Stomach (tissue), 8 donors: ENCODE measurements at regions not wholly inside any gene's neighbourhood (a gene's known extent, or its start where the extent isn't known, plus 50 kb on each side); places are given as distances from the start of the nearest gene placed in this dataset.

ENCODE experiments used
- DNase-seq, 2 donors: peaks; one replicate each; pipeline versions ENCODE4 v3.0.0 to v3.0.0-alpha.2; 2013 to 2019
- H3K27ac ChIP-seq, 5 donors: fragments of 200-600 bp in 4 of 5; sonication (generic) in 4 of 5; one replicate each; pipeline ENCODE4 v1.5.1; 2013 to 2019; ENCODE audit warnings: mild to moderate bottlenecking in 1 of 5, moderate library complexity in 1 of 5
- H3K27me3 ChIP-seq, 3 donors: fragments of 200-600 bp; sonication (generic); one replicate each; pipeline ENCODE4 v1.5.1; 2017 to 2019; ENCODE audit warnings: mixed run types in 1 of 3
- H3K36me3 ChIP-seq, 4 donors: fragments of 200-600 bp; sonication (generic); 1 replicate in 3 of 4; 2 replicates in 1 of 4; pipeline ENCODE4 v1.5.1; 2016 to 2019
- H3K4me1 ChIP-seq, 4 donors: fragments of 200-600 bp; sonication (generic); one replicate each; pipeline ENCODE4 v1.5.1; 2016 to 2019
- H3K4me3 ChIP-seq, 4 donors: fragments of 200-600 bp; sonication (generic) in 3 of 4; one replicate each; pipeline ENCODE4 v1.5.1; 2016 to 2019; ENCODE audit warnings: mild to moderate bottlenecking in 1 of 4
- H3K9me3 ChIP-seq, 4 donors: fragments of 200-600 bp; sonication (generic); one replicate each; pipeline ENCODE4 v1.5.1; 2016 to 2019
- CTCF ChIP-seq, 7 experiments: fragments of 450-650 bp in 4 of 7; fragments of 200-600 bp in 3 of 7; sonication (generic) in 3 of 7; IDR thresholded peaks; one replicate each; pipeline ENCODE4 v1.5.1; 2016 to 2019; ENCODE audit warnings: antibody characterized with exemption in 7 of 7, control low read depth in 2 of 7, mild to moderate bottlenecking in 1 of 7
- EP300 ChIP-seq: sonication (generic); formaldehyde crosslinking; IDR thresholded peaks from one replicate; pipeline ENCODE4 v1.6.1; 2017; ENCODE audit warnings: antibody characterized with exemption
- POLR2A ChIP-seq, 4 donors: fragments of 450-650 bp; IDR thresholded peaks; one replicate each; pipeline ENCODE4 v1.6.1; 2016; ENCODE audit warnings: antibody characterized with exemption in 4 of 4, control low read depth in 2 of 4, mild to moderate bottlenecking in 1 of 4, moderate library complexity in 1 of 4
- POLR2AphosphoS5 ChIP-seq, 3 donors: sonication (generic); formaldehyde crosslinking; IDR thresholded peaks; one replicate each; pipeline ENCODE4 v1.6.1; 2016; ENCODE audit warnings: antibody characterized with exemption in 3 of 3
- WGBS, 5 donors: extraction: QIAGEN DNeasy Blood & Tissue Kit in 3 of 5; methylation state at CpG; one replicate each; pipeline versions ENCODE4 v1.1.5 to v1.1.7; 2013 to 2018; 5-methylcytosine and 5-hydroxymethylcytosine counted together
- intact Hi-C: fragments of 100-400 bp; cut with DNase I; formaldehyde crosslinking; loops from one replicate; pipeline ENCODE4 v1.15.1; 2023; ENCODE audit warnings: low total_unique reads
- donor health status: healthy with polysubstance abuse.
- donor health status: Bipolar disorder and iron deficiency.
- donor health status: healthy.

- no peak overlapping the region for H3K27ac ChIP-seq
- H3K4me3 ChIP-seq = no peak overlapping the region
- DNase-seq = no peak
- H3K36me3 ChIP-seq = no peaks in the 10 kb centered on the region
- no peak for TF ChIP-seq EP300
- TF ChIP-seq POLR2AphosphoS5 (IDR thresholded peaks at IDR 0.05) = no peak
- TF ChIP-seq POLR2A (IDR thresholded peaks at IDR 0.05) = no peak
- no peak for TF ChIP-seq CTCF (IDR thresholded peaks at IDR 0.05)
- H3K4me1 ChIP-seq = peaks cover 6 to 23% (median 15%) of the 10 kb centered on the region in 4 donors
- intact Hi-C loops = no loop called here
- no peaks in the 10 kb centered on the region for H3K27me3 ChIP-seq
- 83 to 95% (median 90%) methylated on average over 1 of the region's 1 CpG for WGBS, 5 donors
- no peaks in the 10 kb centered on the region for H3K9me3 ChIP-seq
Observed at GRCh38 chr18:22868831-22869230, 64.3 kb upstream of the RBBP8 start.

- Histone ChIP-seq H3K27ac (peak overlapping the region in 1 of 5 donors; percentile 61), H3K27me3 (no peaks in the 10 kb centered on the region), H3K36me3 (no peaks in the 10 kb centered on the region), H3K4me3 (no peak overlapping the region), H3K9me3 (no peaks in the 10 kb centered on the region), H3K4me1 (peaks cover 6 to 27% (median 16%) of the 10 kb centered on the region in 4 donors)
- DNase-seq = no peak
- intact Hi-C loops = no loop called here
- TF ChIP-seq EP300 (no peak), CTCF (IDR thresholded peaks at IDR 0.05) (no peak), POLR2A (IDR thresholded peaks at IDR 0.05) (no peak), POLR2AphosphoS5 (IDR thresholded peaks at IDR 0.05) (no peak)
- 53 to 92% (median 55%) methylated on average over 1 of the region's 1 CpG for WGBS, 5 donors
Observed at GRCh38 chr18:22871809-22872525, 61.2 kb upstream of the RBBP8 start.

- Histone ChIP-seq H3K9me3 (no peaks in the 10 kb centered on the region), H3K36me3 (no peaks in the 10 kb centered on the region), H3K27me3 (no peaks in the 10 kb centered on the region), H3K4me3 (peak overlapping the region in 3 of 4 donors; percentile 4 to 11 (median 5)), H3K4me1 (peaks cover 6 to 27% (median 16%) of the 10 kb centered on the region in 4 donors), H3K27ac (peak overlapping the region; percentile 16 to 78 (median 60))
- TF ChIP-seq POLR2AphosphoS5 (IDR thresholded peaks at IDR 0.05) = peak in 1 of 3 donors; percentile 42
- no peak for TF ChIP-seq POLR2A (IDR thresholded peaks at IDR 0.05)
- intact Hi-C loops = no loop called here
- WGBS, 5 donors = 33 to 41% (median 38%) methylated on average over 8 of the region's 8 CpGs
- DNase-seq = peak in 1 of 2 donors; percentile 34
Observed at GRCh38 chr18:22872900-22873537, 60.1 kb upstream of the RBBP8 start.

- Histone ChIP-seq H3K4me3 (no peak overlapping the region), H3K36me3 (no peaks in the 10 kb centered on the region), H3K27me3 (no peaks in the 10 kb centered on the region), H3K9me3 (no peaks in the 10 kb centered on the region), H3K27ac (no peak overlapping the region), H3K4me1 (peaks cover 0 to 7% (median 2%) of the 10 kb centered on the region in 4 donors)
- TF ChIP-seq EP300 (no peak), POLR2AphosphoS5 (IDR thresholded peaks at IDR 0.05) (no peak), POLR2A (IDR thresholded peaks at IDR 0.05) (no peak), CTCF (IDR thresholded peaks at IDR 0.05) (no peak)
- intact Hi-C loops = no loop called here
- 30 to 59% (median 35%) methylated on average over 3 of the region's 3 CpGs for WGBS, 5 donors
- no peak for DNase-seq
Observed at GRCh38 chr18:22879293-22879692, 53.8 kb upstream of the RBBP8 start.

- TF ChIP-seq EP300 = no peak
- no peak for TF ChIP-seq POLR2A (IDR thresholded peaks at IDR 0.05)
- TF ChIP-seq CTCF (IDR thresholded peaks at IDR 0.05) = no peak
- TF ChIP-seq POLR2AphosphoS5 (IDR thresholded peaks at IDR 0.05) = no peak
- no peak overlapping the region for H3K4me3 ChIP-seq
- DNase-seq = no peak
Observed at GRCh38 chr18:22882084-22882483, 51.0 kb upstream of the RBBP8 start.

More at GRCh38 chr18:22882084-22882483, 51.0 kb upstream of the RBBP8 start:
- Histone ChIP-seq H3K36me3 (no peaks in the 10 kb centered on the region), H3K27ac (no peak overlapping the region), H3K9me3 (peaks cover 0 to 6% (median 3%) of the 10 kb centered on the region in 4 donors), H3K4me1 (peaks cover 0 to 7% (median 0%) of the 10 kb centered on the region in 4 donors), H3K27me3 (no peaks in the 10 kb centered on the region)
- intact Hi-C loops = no loop called here
